Smooth muscle cell (in vitro differentiated cells): ENCODE measurements at regions not wholly inside any gene's neighbourhood (a gene's known extent, or its start where the extent isn't known, plus 50 kb on each side); places are given as distances from the start of the nearest gene placed in this dataset.

Experiments
- DNase-seq: peaks from one replicate; lab custom pipeline; 2025; ENCODE audit not compliant: unreplicated experiment; lab: John Stamatoyannopoulos, UW
- H2AFZ ChIP-seq: fragments of 200-600 bp; sonication (generic); 2 replicates; pipeline ENCODE4 v1.6.0; 2016; ENCODE audit warnings: antibody characterized with exemption, low read depth, mild to moderate bottlenecking
- H3F3A ChIP-seq: fragments of 200-600 bp; sonication (generic); 2 replicates; pipeline ENCODE4 v1.6.0; 2017; ENCODE audit warnings: antibody characterized with exemption, low read depth
- H3K27ac ChIP-seq: fragments of 200-600 bp; sonication (generic); 2 replicates; pipeline ENCODE4 v1.5.1; 2016; ENCODE audit warnings: low read depth, mild to moderate bottlenecking
- H3K27me3 ChIP-seq: fragments of 200-600 bp; sonication (generic); 2 replicates; pipeline ENCODE4 v1.6.1; 2016; ENCODE audit warnings: low read depth, mild to moderate bottlenecking
- H3K36me3 ChIP-seq: fragments of 200-600 bp; sonication (generic); 2 replicates; pipeline ENCODE4 v1.5.1; 2016; ENCODE audit warnings: low read depth
- H3K4me1 ChIP-seq: fragments of 200-600 bp; sonication (generic); 2 replicates; pipeline ENCODE4 v1.5.1; 2016; ENCODE audit warnings: low read depth
- H3K4me2 ChIP-seq: fragments of 200-600 bp; sonication (generic); 2 replicates; pipeline ENCODE4 v1.6.0; 2016; ENCODE audit warnings: mild to moderate bottlenecking
- H3K4me3 ChIP-seq: fragments of 200-600 bp; sonication (generic); 2 replicates; pipeline ENCODE4 v1.5.1; 2016; ENCODE audit warnings: mild to moderate bottlenecking
- H3K79me2 ChIP-seq: fragments of 200-600 bp; sonication (generic); 2 replicates; pipeline ENCODE4 v1.6.0; 2016; ENCODE audit warnings: low read depth, mild to moderate bottlenecking
- H3K9ac ChIP-seq: fragments of 200-600 bp; sonication (generic); 2 replicates; pipeline ENCODE4 v1.6.0; 2016; ENCODE audit warnings: low read depth
- H3K9me3 ChIP-seq: fragments of 200-600 bp; sonication (generic); replicated peaks from 2 replicates; pipeline ENCODE4 v1.5.1; 2016; ENCODE audit warnings: low read depth
- H4K20me1 ChIP-seq: fragments of 200-600 bp; sonication (generic); 2 replicates; pipeline ENCODE4 v1.6.0; 2016; ENCODE audit warnings: low read depth
- WGBS: methylation state at CpG from one replicate; pipeline ENCODE4 v1.1.7; 2016; ENCODE audit warnings: low lambda C conversion rate; 5-methylcytosine and 5-hydroxymethylcytosine counted together
- TF ChIP-seq, protein P1 (sequence below): fragments of 200-600 bp; sonication (generic); IDR thresholded peaks from 2 replicates; pipeline ENCODE4 v1.5.1; 2017; ENCODE audit warnings: borderline replicate concordance, mild to moderate bottlenecking, antibody characterized with exemption; ENCODE audit not compliant: insufficient read depth, poor library complexity, severe bottlenecking

DNA sequence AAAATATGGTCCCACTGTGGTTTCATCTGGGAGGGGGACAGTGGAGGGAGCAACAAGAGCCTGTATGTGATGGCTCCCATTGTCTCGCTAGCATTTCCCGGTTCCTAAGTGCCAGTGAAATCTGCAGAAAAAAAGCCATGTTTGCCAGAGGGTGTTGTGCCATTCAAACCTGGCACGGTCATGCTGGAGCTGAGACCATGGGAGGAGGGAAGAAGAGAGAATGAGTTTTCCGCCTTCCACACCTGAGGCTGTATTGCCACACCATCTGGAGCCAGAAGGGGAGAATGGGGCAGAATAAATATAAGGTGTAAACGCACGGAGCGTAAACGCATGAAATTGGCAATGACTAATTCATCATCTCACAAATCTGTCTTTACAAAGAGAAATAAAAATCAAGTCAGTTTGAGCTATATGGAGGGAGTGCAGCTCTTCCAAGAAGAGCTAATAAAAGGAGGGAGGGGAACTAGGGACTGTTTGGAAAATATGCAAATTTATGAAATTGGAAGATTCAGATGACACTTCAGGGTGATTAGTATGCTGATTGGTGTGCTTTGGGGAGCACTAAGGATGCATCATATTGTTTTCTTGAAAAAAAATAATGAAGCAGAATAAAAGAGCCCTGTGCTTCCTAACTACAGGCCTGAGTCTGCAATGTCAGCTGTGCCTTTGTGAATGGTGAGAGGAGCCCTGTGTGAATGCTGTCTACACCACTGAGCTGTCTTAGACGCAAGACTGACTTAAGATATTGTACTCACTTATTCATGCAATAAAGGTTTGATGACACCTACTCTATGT lies 237.9 kb downstream of the NSG2 start:
- Histone ChIP-seq H4K20me1 (no peaks in the 10 kb centered on the region), H3K4me2 (no peak overlapping the region), H3K4me3 (no peak overlapping the region), H3K27me3 (peaks cover 12% of the 10 kb centered on the region), H2AFZ (no peak overlapping the region), H3K4me1 (no peaks in the 10 kb centered on the region), H3K36me3 (no peaks in the 10 kb centered on the region), H3K27ac (no peak overlapping the region), H3F3A (no peaks in the 10 kb centered on the region), H3K79me2 (no peaks in the 10 kb centered on the region), H3K9me3 (no peaks in the 10 kb centered on the region), H3K9ac (no peak overlapping the region)
- WGBS, result 87% methylated on average over 9 of the region's 9 CpGs
- TF ChIP-seq, protein P1, sequence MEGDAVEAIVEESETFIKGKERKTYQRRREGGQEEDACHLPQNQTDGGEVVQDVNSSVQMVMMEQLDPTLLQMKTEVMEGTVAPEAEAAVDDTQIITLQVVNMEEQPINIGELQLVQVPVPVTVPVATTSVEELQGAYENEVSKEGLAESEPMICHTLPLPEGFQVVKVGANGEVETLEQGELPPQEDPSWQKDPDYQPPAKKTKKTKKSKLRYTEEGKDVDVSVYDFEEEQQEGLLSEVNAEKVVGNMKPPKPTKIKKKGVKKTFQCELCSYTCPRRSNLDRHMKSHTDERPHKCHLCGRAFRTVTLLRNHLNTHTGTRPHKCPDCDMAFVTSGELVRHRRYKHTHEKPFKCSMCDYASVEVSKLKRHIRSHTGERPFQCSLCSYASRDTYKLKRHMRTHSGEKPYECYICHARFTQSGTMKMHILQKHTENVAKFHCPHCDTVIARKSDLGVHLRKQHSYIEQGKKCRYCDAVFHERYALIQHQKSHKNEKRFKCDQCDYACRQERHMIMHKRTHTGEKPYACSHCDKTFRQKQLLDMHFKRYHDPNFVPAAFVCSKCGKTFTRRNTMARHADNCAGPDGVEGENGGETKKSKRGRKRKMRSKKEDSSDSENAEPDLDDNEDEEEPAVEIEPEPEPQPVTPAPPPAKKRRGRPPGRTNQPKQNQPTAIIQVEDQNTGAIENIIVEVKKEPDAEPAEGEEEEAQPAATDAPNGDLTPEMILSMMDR, result no peak
- no peak for DNase-seq

DNA sequence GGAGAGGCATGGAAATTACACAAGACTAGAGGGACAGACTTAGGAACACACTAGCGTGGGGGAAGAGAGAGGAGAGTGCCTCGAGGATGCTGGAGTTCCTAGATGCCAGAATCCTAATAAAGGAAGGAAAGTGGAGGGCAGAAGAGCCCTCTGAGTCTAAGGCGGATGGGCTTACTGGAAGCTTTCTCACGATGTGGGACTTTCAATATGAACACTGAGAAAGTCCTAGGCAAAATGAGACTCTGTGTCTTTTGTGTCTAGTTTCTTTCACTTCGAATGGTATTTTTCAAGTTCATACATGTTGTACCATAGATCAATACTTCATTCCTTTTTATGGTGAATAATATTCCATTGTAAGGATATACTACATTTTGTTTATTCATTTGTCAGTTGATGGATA lies 239.4 kb downstream of the NSG2 start:
- TF ChIP-seq, protein P1, result no peak
- no peaks in the 10 kb centered on the region for H3K79me2 ChIP-seq

DNA sequence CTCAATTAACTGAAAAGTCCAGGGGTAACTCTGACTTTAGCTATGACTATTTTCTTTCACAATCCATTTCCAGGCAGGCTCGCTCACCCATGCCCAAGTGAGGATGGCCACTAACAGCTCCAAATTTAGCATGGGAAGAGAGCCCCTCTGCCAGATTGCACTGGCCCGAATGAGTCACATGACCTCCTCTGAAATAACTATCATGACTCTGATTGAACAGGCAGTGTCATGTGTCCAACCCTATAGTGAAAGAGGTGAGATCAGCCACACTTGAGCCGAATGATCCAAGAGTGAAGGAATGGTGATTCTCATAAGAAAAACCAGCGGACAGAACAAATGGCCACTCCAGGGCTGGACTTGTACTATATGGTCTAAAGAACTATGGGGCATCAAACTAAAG lies 242.3 kb downstream of the NSG2 start:
- Histone ChIP-seq H4K20me1 (no peaks in the 10 kb centered on the region), H3K9me3 (no peaks in the 10 kb centered on the region), H3K4me2 (no peak overlapping the region), H3K4me1 (no peaks in the 10 kb centered on the region), H2AFZ (no peak overlapping the region), H3K27me3 (peaks cover 4% of the 10 kb centered on the region), H3K79me2 (no peaks in the 10 kb centered on the region), H3K27ac (no peak overlapping the region), H3K9ac (no peak overlapping the region), H3F3A (no peaks in the 10 kb centered on the region), H3K4me3 (no peak overlapping the region), H3K36me3 (no peaks in the 10 kb centered on the region)
- TF ChIP-seq, protein P1, result no peak
- no peak for DNase-seq
- 92% methylated on average over 4 of the region's 4 CpGs for WGBS

More for the DNA sequence above, 239.4 kb downstream of the NSG2 start:
- Histone ChIP-seq H3K4me2 (no peak overlapping the region), H3K9me3 (no peaks in the 10 kb centered on the region), H3K9ac (no peak overlapping the region), H3K4me3 (no peak overlapping the region), H3K27ac (no peak overlapping the region), H3K36me3 (no peaks in the 10 kb centered on the region), H3K27me3 (peaks cover 12% of the 10 kb centered on the region), H4K20me1 (no peaks in the 10 kb centered on the region), H3K4me1 (no peaks in the 10 kb centered on the region), H2AFZ (no peak overlapping the region), H3F3A (no peaks in the 10 kb centered on the region)
- WGBS, result 80% methylated on average over 5 of the region's 5 CpGs
- no peak for DNase-seq

DNA sequence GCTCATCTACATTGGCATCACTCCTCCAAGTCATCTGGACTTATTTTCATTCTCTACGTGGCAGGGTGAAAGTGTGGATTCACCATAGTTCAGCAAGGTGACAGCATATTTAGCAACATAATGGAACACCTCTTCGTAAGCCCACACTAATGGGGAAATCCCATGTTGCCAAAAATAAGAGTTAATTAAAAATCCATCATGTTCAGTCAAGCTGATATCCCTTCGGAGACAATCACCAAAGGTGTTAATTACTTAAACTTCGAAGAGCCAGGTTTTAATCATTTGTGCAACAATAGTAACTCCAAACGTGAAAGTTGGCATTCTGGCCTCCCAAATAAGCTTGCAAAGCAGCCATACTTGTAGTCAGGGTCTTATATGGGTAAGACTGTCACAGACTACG lies 242.9 kb downstream of the NSG2 start:
- TF ChIP-seq, protein P1, result no peak
- Histone ChIP-seq H3K4me3 (no peak overlapping the region), H4K20me1 (no peaks in the 10 kb centered on the region), H3K36me3 (no peaks in the 10 kb centered on the region), H3K27ac (no peak overlapping the region), H3K27me3 (no peaks in the 10 kb centered on the region), H3K9ac (no peak overlapping the region), H2AFZ (no peak overlapping the region), H3F3A (no peaks in the 10 kb centered on the region), H3K79me2 (no peaks in the 10 kb centered on the region), H3K9me3 (no peaks in the 10 kb centered on the region), H3K4me1 (no peaks in the 10 kb centered on the region), H3K4me2 (no peak overlapping the region)
- WGBS, result 78% methylated on average over 6 of the region's 6 CpGs
- DNase-seq, result no peak
